HFFc6 (cell line): ENCODE measurements at regions not wholly inside any gene's neighbourhood (a gene's known extent, or its start where the extent isn't known, plus 50 kb on each side); places are given as distances from the start of the nearest gene placed in this dataset.

Source experiments
- DNase-seq: peaks from one replicate; pipeline ENCODE4 v3.0.0-alpha.2; 2018
- H3K27ac Mint-ChIP-seq: 2 replicates; pipeline ENCODE4 v1.8.0; 2020; ENCODE audit warnings: mild to moderate bottlenecking, mixed read lengths
- H3K27me3 Mint-ChIP-seq: 2 replicates; pipeline ENCODE4 v1.8.0; 2021; ENCODE audit warnings: mild to moderate bottlenecking, moderate library complexity, mixed read lengths; ENCODE audit not compliant: insufficient read depth
- H3K36me3 Mint-ChIP-seq: 2 replicates; pipeline ENCODE4 v1.8.0; 2021; ENCODE audit warnings: low read depth, mixed read lengths
- H3K4me1 Mint-ChIP-seq: 2 replicates; pipeline ENCODE4 v1.8.0; 2020; ENCODE audit warnings: low read depth, mixed read lengths
- H3K4me3 Mint-ChIP-seq: 2 replicates; pipeline ENCODE4 v1.8.0; 2020; ENCODE audit warnings: mild to moderate bottlenecking, moderate library complexity, mixed read lengths
- H3K9me3 Mint-ChIP-seq: 2 replicates; pipeline ENCODE4 v1.8.0; 2020; ENCODE audit warnings: mild to moderate bottlenecking, mixed read lengths
- CTCF ChIP-seq: fragments of 200-600 bp; sonication (generic); IDR thresholded peaks from 2 replicates; pipeline ENCODE4 v1.5.0; 2021; ENCODE audit warnings: antibody characterized with exemption, mild to moderate bottlenecking

- no peak for DNase-seq
- Mint-ChIP-seq H3K4me1 (no peaks in the 10 kb centered on the region), H3K4me3 (no peak overlapping the region), H3K36me3 (no peaks in the 10 kb centered on the region; the same call in 1 of the 2 replicates), H3K27ac (no peak overlapping the region), H3K27me3 (no peaks in the 10 kb centered on the region), H3K9me3 (peaks cover 35% of the 10 kb centered on the region)
- TF ChIP-seq CTCF, result no peak
Measured at GRCh38 chr6:51542475-51542874, 544.9 kb downstream of the PKHD1 start.

GRCh38 chr6:51550243-51550642 lies 537.2 kb downstream of the PKHD1 start:
- no peak overlapping the region for H3K4me3 Mint-ChIP-seq
- no peaks in the 10 kb centered on the region; the same call in 1 of the 2 replicates for H3K36me3 Mint-ChIP-seq
- no peak overlapping the region for H3K27ac Mint-ChIP-seq
- no peaks in the 10 kb centered on the region for H3K4me1 Mint-ChIP-seq
- no peak for TF ChIP-seq CTCF
- peaks cover 36% of the 10 kb centered on the region for H3K9me3 Mint-ChIP-seq
- DNase-seq, result no peak
- H3K27me3 Mint-ChIP-seq, result no peaks in the 10 kb centered on the region

- no peak overlapping the region for H3K27ac Mint-ChIP-seq
- no peaks in the 10 kb centered on the region for H3K4me1 Mint-ChIP-seq
- no peak for TF ChIP-seq CTCF
- no peak overlapping the region for H3K4me3 Mint-ChIP-seq
- no peaks in the 10 kb centered on the region; the same call in 1 of the 2 replicates for H3K36me3 Mint-ChIP-seq
- peaks cover 34% of the 10 kb centered on the region for H3K9me3 Mint-ChIP-seq
- H3K27me3 Mint-ChIP-seq, result no peaks in the 10 kb centered on the region
- no peak for DNase-seq
Measured at GRCh38 chr6:51552435-51552834, 535.0 kb downstream of the PKHD1 start.

- H3K27ac Mint-ChIP-seq, result no peak overlapping the region
- DNase-seq, result no peak
- no peaks in the 10 kb centered on the region for H3K36me3 Mint-ChIP-seq
- H3K9me3 Mint-ChIP-seq, result peaks cover 27% of the 10 kb centered on the region
- no peak for TF ChIP-seq CTCF
- no peaks in the 10 kb centered on the region for H3K27me3 Mint-ChIP-seq
- no peak overlapping the region for H3K4me3 Mint-ChIP-seq
- no peaks in the 10 kb centered on the region for H3K4me1 Mint-ChIP-seq
Measured at GRCh38 chr6:51553246-51554015, 534.0 kb downstream of the PKHD1 start.

GRCh38 chr6:51554029-51554428 lies 533.4 kb downstream of the PKHD1 start:
- Mint-ChIP-seq H3K9me3 (peaks cover 29% of the 10 kb centered on the region), H3K27ac (no peak overlapping the region), H3K27me3 (no peaks in the 10 kb centered on the region), H3K4me3 (no peak overlapping the region), H3K36me3 (no peaks in the 10 kb centered on the region), H3K4me1 (no peaks in the 10 kb centered on the region)
- TF ChIP-seq CTCF, result no peak
- no peak for DNase-seq
